ENCODE measurements at regions not wholly inside any gene's neighbourhood (a gene's known extent, or its start where the extent isn't known, plus 50 kb on each side); places are given as distances from the start of the nearest gene placed in this dataset.

DNA sequence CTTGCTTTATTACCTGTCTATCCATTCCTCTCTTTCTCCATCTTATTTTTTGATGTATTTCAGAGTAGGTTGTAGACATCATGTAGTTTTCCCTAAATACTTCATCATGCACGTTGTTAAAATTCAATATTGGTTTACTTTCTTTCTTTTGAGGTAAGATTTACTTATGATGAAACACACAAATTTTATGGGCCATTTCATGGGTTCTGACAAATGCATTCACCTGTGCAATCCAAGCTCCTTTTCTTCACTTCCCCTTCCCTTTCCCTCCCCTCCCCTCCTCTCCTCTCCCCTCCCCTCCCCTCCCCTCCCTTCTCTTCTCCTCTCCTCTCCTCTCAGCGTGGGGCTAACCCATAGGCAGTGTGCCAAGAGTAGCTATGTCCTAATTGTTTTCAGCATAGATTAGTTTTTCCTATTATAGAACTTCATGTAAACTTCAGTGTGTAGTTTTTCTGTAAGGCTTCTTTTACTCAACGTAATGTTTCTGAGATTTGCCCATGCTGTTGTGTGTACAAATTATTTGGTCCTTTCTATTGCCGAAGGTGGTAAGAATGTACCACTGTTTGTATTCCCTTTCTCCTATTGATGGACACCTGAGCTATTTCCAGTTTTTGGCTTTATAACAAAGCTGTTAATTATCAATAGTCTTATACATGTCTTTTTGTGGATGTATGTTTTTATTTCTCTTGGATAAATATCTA lies 92.9 kb upstream of the CLINT1 start:
- TF ChIP-seq RCOR1 (conservative IDR thresholded peaks at IDR 0.05; ENCODE audit: low read depth, low read length) (no peak), CBFB (IDR thresholded peaks at IDR 0.05; ENCODE audit: low read depth) (no peak), POLR2A (IDR thresholded peaks at IDR 0.05; ENCODE audit: low read depth, low read length) (no peak), KDM1A (IDR thresholded peaks at IDR 0.05; ENCODE audit: borderline replicate concordance) (no peak), MAX (IDR thresholded peaks at IDR 0.05; ENCODE audit: low read depth, low read length) (no peak), E2F8 (IDR thresholded peaks at IDR 0.05; ENCODE audit: low read depth, partially characterized antibody) (no peak), CREM (IDR thresholded peaks at IDR 0.05; ENCODE audit: low read depth) (no peak), SIN3A (IDR thresholded peaks at IDR 0.05; ENCODE audit: low read depth, low read length) (no peak), PRDM15 (CRISPR knock-in tag; IDR thresholded peaks at IDR 0.05) (no peak), ZSCAN29 (IDR thresholded peaks at IDR 0.05) (no peak), ELK1 (IDR thresholded peaks at IDR 0.05; ENCODE audit: low read depth, low read length) (no peak)
- TF ChIP-seq, protein P1, sequence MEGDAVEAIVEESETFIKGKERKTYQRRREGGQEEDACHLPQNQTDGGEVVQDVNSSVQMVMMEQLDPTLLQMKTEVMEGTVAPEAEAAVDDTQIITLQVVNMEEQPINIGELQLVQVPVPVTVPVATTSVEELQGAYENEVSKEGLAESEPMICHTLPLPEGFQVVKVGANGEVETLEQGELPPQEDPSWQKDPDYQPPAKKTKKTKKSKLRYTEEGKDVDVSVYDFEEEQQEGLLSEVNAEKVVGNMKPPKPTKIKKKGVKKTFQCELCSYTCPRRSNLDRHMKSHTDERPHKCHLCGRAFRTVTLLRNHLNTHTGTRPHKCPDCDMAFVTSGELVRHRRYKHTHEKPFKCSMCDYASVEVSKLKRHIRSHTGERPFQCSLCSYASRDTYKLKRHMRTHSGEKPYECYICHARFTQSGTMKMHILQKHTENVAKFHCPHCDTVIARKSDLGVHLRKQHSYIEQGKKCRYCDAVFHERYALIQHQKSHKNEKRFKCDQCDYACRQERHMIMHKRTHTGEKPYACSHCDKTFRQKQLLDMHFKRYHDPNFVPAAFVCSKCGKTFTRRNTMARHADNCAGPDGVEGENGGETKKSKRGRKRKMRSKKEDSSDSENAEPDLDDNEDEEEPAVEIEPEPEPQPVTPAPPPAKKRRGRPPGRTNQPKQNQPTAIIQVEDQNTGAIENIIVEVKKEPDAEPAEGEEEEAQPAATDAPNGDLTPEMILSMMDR (IDR thresholded peaks at IDR 0.05 in 2 of 3, conservative IDR thresholded peaks at IDR 0.05 in 1 of 3; ENCODE audit: control insufficient read depth in 2 of 3, extremely low read depth in 1 of 3, insufficient read depth in 1 of 3, low read depth in 3 of 3, low read length in 3 of 3), result no peak
